ENCODE measurements at regions not wholly inside any gene's neighbourhood (a gene's known extent, or its start where the extent isn't known, plus 50 kb on each side); places are given as distances from the start of the nearest gene placed in this dataset.

GRCh38 chr3:86737517-86737916, 253.4 kb downstream of the VGLL3 start:
- no peak for TF ChIP-seq CTCF (IDR thresholded peaks at IDR 0.05; ENCODE audit: low read depth, low read length)
- H3K36me3 ChIP-seq = no peaks in the 10 kb centered on the region
- no peaks in the 10 kb centered on the region; the same call in 1 of the 2 replicates for H3K9me3 ChIP-seq
- DNase-seq = no peak
- no peaks in the 10 kb centered on the region for H3K4me1 ChIP-seq
- peaks cover 8% of the 10 kb centered on the region; the same call in 1 of the 2 replicates for H3K27me3 ChIP-seq
- no peak overlapping the region for H3K4me3 ChIP-seq (ENCODE audit: low read depth, low read length)

- Histone ChIP-seq H3K9me3 (no peaks in the 10 kb centered on the region; the same call in 1 of the 2 replicates), H3K4me1 (no peaks in the 10 kb centered on the region), H3K36me3 (no peaks in the 10 kb centered on the region), H3K4me3 (ENCODE audit: low read depth, low read length) (no peak overlapping the region), H3K27me3 (peaks cover 8% of the 10 kb centered on the region; the same call in 1 of the 2 replicates)
- no peak for DNase-seq
- no peak for TF ChIP-seq CTCF (IDR thresholded peaks at IDR 0.05; ENCODE audit: low read depth, low read length)
These were observed 257.7 kb downstream of the VGLL3 start for GRCh38 chr3:86733257-86733656.

GRCh38 chr3:86731501-86731901, 259.4 kb downstream of the VGLL3 start:
- no peak for DNase-seq
- H3K9me3 ChIP-seq = no peaks in the 10 kb centered on the region; the same call in 1 of the 2 replicates
- no peak for TF ChIP-seq CTCF (IDR thresholded peaks at IDR 0.05; ENCODE audit: low read depth, low read length)
- H3K4me1 ChIP-seq = no peaks in the 10 kb centered on the region
- peaks cover 8% of the 10 kb centered on the region; the same call in 1 of the 2 replicates for H3K27me3 ChIP-seq
- H3K4me3 ChIP-seq (ENCODE audit: low read depth, low read length) = no peak overlapping the region
- no peaks in the 10 kb centered on the region for H3K36me3 ChIP-seq

- H3K9me3 ChIP-seq = no peaks in the 10 kb centered on the region
- no peaks in the 10 kb centered on the region; the same call in 1 of the 2 replicates for H3K27me3 ChIP-seq
- H3K4me1 ChIP-seq = no peaks in the 10 kb centered on the region
- TF ChIP-seq CTCF (IDR thresholded peaks at IDR 0.05; ENCODE audit: low read depth, low read length) = no peak
- no peak overlapping the region for H3K4me3 ChIP-seq (ENCODE audit: low read depth, low read length)
- DNase-seq = no peak
- no peaks in the 10 kb centered on the region for H3K36me3 ChIP-seq
These were observed 267.5 kb downstream of the VGLL3 start for GRCh38 chr3:86723433-86723832.

GRCh38 chr3:86711634-86712033, 279.3 kb downstream of the VGLL3 start:
- Histone ChIP-seq H3K9me3 (no peaks in the 10 kb centered on the region), H3K4me3 (ENCODE audit: low read depth, low read length) (no peak overlapping the region), H3K36me3 (no peaks in the 10 kb centered on the region), H3K27me3 (peaks cover 2% of the 10 kb centered on the region; the same call in 1 of the 2 replicates), H3K4me1 (no peaks in the 10 kb centered on the region)
- DNase-seq = no peak
- no peak for TF ChIP-seq CTCF (IDR thresholded peaks at IDR 0.05; ENCODE audit: low read depth, low read length)

- no peak for DNase-seq
- Histone ChIP-seq H3K4me3 (ENCODE audit: low read depth, low read length) (no peak overlapping the region), H3K36me3 (no peaks in the 10 kb centered on the region), H3K9me3 (no peaks in the 10 kb centered on the region), H3K4me1 (no peaks in the 10 kb centered on the region), H3K27me3 (peaks cover 5% of the 10 kb centered on the region; the same call in 1 of the 2 replicates)
- no peak for TF ChIP-seq CTCF (IDR thresholded peaks at IDR 0.05; ENCODE audit: low read depth, low read length)
These were observed 282.1 kb downstream of the VGLL3 start for GRCh38 chr3:86708893-86709292.
